ENCODE measurements at regions not wholly inside any gene's neighbourhood (a gene's known extent, or its start where the extent isn't known, plus 50 kb on each side); places are given as distances from the start of the nearest gene placed in this dataset.

GRCh38 chr9:95822583-95823431 lies 52.7 kb upstream of the ERCC6L2 start:
- no peak for TF ChIP-seq TAF1 (IDR thresholded peaks at IDR 0.05; ENCODE audit: borderline replicate concordance, insufficient read depth, low read length)
- TF ChIP-seq POLR2AphosphoS5 (IDR thresholded peaks at IDR 0.05; ENCODE audit: low read depth, low read length), result no peak
- TF ChIP-seq FOXP2 (optimal IDR thresholded peaks at IDR 0.05; ENCODE audit: borderline replicate concordance, extremely low read depth, extremely low read length, insufficient read depth), result no peak
- no peak for TF ChIP-seq SIN3A (IDR thresholded peaks at IDR 0.05; ENCODE audit: borderline replicate concordance, insufficient read depth, low read length)
- TF ChIP-seq REST (IDR thresholded peaks at IDR 0.05; ENCODE audit: insufficient read depth in 1 of 2, low read depth in 2 of 2, low read length in 2 of 2), result no peak

GRCh38 chr9:95822015-95822414 lies 53.5 kb upstream of the ERCC6L2 start:
- TF ChIP-seq REST (IDR thresholded peaks at IDR 0.05; ENCODE audit: insufficient read depth in 1 of 2, low read depth in 2 of 2, low read length in 2 of 2) (no peak), FOXP2 (optimal IDR thresholded peaks at IDR 0.05; ENCODE audit: borderline replicate concordance, extremely low read depth, extremely low read length, insufficient read depth) (no peak), POLR2AphosphoS5 (IDR thresholded peaks at IDR 0.05; ENCODE audit: low read depth, low read length) (no peak), SIN3A (IDR thresholded peaks at IDR 0.05; ENCODE audit: borderline replicate concordance, insufficient read depth, low read length) (no peak), TAF1 (IDR thresholded peaks at IDR 0.05; ENCODE audit: borderline replicate concordance, insufficient read depth, low read length) (no peak)

- no peak for TF ChIP-seq TAF1 (IDR thresholded peaks at IDR 0.05; ENCODE audit: borderline replicate concordance, insufficient read depth, low read length)
- TF ChIP-seq POLR2AphosphoS5 (IDR thresholded peaks at IDR 0.05; ENCODE audit: low read depth, low read length), result no peak
- no peak for TF ChIP-seq FOXP2 (optimal IDR thresholded peaks at IDR 0.05; ENCODE audit: borderline replicate concordance, extremely low read depth, extremely low read length, insufficient read depth)
- TF ChIP-seq SIN3A (IDR thresholded peaks at IDR 0.05; ENCODE audit: borderline replicate concordance, insufficient read depth, low read length), result no peak
- no peak for TF ChIP-seq REST (IDR thresholded peaks at IDR 0.05; ENCODE audit: insufficient read depth in 1 of 2, low read depth in 2 of 2, low read length in 2 of 2)
Observed at GRCh38 chr9:95820074-95820473, 55.4 kb upstream of the ERCC6L2 start.

- TF ChIP-seq POLR2AphosphoS5 (IDR thresholded peaks at IDR 0.05; ENCODE audit: low read depth, low read length) (no peak), SIN3A (IDR thresholded peaks at IDR 0.05; ENCODE audit: borderline replicate concordance, insufficient read depth, low read length) (no peak), TAF1 (IDR thresholded peaks at IDR 0.05; ENCODE audit: borderline replicate concordance, insufficient read depth, low read length) (no peak), REST (IDR thresholded peaks at IDR 0.05; ENCODE audit: insufficient read depth in 1 of 2, low read depth in 2 of 2, low read length in 2 of 2) (no peak), FOXP2 (optimal IDR thresholded peaks at IDR 0.05; ENCODE audit: borderline replicate concordance, extremely low read depth, extremely low read length, insufficient read depth) (no peak)
Observed at GRCh38 chr9:95819636-95820035, 55.9 kb upstream of the ERCC6L2 start.

Measured in PFSK-1 (cell line).